ENCODE measurements at regions not wholly inside any gene's neighbourhood (a gene's known extent, or its start where the extent isn't known, plus 50 kb on each side); places are given as distances from the start of the nearest gene placed in this dataset.
"Not testable (repeated sequence)": the region's sequence is repeated elsewhere in the genome, so short reads cannot be mapped to it uniquely, and the experiment has no call there.

DNA sequence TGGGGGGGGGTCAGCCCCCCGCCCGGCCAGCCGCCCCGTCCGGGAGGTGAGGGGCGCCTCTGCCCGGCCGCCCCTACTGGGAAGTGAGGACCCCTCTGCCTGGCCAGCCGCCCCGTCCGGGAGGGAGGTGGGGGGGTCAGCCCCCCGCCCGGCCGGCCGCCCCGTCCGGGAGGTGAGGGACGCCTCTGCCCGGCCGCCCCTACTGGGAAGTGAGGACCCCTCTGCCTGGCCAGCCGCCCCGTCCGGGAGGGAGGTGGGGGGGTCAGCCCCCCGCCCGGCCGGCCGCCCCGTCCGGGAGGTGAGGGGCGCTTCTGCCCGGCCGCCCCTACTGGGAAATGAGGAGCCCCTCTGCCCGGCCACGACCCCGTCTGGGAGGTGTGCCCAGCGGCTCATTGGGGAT is 210.7 kb upstream of the RPL34 start:
- DNase-seq: not testable (repeated sequence)

DNA sequence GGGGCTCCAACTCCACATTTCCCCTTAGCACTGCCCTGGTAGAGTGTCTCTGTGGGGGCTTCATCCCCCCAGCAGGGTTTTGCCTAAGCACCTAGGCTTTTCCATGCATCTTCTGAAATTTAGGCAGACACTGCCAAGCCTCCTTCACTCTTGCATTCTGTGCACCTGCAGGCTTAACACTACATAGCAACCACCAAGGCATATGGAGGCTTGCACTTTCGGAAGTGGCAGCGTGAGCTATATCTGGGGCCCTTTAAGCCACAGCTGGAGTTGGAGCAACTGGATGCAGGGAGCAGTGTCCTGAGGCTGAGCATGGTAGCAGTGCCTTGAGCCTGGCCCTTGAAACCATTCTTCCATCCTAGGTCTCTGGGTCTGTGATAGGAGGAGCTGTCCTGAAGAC is 214.8 kb upstream of the RPL34 start:
- DNase-seq: no peak

GRCh38 chr4:108400309-108400708 is 220.1 kb upstream of the RPL34 start:
- no peak for DNase-seq

GRCh38 chr4:108399610-108400265 is 220.6 kb upstream of the RPL34 start:
- no peak for DNase-seq

DNA sequence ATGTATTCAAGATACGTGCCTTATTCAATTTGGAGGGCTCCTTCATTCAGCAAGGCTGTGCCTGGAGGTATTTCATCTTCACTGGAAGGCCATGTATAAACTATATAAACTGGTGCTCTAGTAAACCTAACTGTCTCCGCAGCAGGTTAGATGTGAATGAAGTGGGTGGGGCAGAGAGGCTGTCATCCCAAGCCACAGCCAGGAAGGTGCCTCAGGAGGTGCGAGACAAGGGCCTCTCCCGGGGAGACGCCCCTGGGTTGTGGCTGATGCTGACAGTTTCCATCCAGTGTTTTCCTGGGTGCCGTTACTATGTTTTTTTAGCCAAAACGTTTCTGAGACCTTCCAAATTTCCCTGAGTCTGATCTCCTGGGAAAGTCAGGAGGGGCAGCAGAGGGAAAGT is 221.5 kb upstream of the RPL34 start:
- no peak for DNase-seq

DNA sequence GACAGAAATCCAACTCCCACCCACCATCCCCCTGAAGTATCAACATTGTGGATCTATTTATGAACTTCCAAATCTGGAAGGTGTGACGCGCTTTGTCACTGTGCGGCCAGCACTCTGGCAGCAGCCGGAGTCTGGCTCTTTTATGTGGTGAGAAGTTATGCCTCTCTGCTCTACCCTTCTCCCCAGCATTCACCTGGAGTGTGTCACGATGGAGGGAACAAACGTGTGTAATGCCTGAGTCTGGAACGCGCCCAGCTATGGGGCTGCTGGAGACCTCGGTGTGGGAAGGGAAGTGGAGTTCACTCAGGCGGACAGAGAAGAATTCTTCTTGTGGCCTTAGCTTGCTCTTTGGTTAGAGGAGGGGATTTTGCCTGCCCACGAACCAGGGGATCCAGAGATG is 222.1 kb upstream of the RPL34 start:
- peak in 1 of 58 donors; percentile 3 for DNase-seq

DNA sequence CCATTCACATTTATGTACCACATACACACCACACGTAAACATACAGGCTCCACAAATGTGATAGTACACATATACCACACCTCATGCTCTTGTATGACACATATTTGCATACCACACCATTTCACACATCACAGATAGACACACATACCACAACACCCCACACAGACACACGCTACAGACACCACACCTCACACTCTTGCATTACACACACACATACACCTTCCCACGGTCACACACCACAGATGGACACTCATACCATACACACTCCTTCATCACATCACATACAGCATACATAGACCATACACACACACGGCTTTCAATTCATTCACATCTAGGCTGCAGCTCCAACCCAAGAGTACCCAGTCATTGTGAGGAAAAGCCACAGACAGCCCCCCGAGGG is 222.5 kb upstream of the RPL34 start:
- no peak for DNase-seq

DNA sequence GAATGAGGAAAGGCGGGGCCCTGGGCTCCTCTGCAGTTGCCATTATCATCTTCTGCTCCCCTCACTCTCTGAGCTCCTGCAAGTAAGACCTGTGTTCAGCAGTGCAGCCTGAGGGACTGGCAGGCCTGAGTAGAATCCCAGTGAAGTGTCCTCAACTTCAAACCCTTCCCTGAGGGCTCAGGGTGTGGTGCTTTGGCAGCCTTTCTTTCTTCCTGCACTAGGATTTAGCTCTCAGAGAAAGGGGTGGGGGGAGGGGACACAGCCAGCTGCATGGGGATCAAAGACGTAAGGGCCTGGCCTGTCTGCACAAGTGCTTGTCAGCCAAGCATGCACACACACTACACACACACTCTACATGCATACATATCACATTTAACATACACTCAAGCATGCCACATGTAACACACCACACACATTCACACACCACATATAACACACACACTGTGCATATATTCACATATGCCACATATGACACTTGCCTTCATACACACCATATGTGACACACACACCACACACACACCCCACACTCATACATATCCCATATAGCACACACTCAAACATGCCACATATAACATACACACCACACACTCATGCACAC is 223.4 kb upstream of the RPL34 start:
- no peak for DNase-seq

GRCh38 chr4:108395786-108396185 is 224.6 kb upstream of the RPL34 start:
- no peak for DNase-seq

DNA sequence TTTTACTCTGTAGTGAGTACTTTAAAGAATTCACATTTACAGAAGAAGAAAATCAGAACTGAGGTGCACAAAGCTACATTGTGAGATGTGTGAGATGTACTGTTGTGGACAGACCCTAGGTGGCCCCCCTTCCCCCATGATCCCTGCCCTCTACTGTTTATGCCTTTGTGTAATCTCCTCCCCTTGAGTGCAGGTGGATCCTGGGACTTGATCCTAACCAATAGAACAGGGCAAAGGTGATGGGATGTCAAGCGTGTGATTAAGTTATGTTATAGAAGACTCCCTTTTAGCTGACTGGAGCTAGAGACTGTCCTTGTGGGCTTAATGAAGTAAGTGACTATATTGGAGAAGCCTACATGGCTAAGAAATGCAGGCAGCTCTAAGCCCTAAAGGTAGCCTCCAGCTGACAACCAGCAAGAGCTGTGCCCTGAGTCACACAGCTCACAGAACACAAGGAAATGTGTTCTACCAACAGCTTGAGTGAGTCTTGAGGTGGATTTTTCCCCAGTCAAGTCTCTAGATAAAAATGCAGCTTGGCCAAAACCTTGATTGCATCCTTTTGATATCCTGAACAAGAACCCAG is 225.2 kb upstream of the LEF1 start:
- DNase-seq: no peak

DNA sequence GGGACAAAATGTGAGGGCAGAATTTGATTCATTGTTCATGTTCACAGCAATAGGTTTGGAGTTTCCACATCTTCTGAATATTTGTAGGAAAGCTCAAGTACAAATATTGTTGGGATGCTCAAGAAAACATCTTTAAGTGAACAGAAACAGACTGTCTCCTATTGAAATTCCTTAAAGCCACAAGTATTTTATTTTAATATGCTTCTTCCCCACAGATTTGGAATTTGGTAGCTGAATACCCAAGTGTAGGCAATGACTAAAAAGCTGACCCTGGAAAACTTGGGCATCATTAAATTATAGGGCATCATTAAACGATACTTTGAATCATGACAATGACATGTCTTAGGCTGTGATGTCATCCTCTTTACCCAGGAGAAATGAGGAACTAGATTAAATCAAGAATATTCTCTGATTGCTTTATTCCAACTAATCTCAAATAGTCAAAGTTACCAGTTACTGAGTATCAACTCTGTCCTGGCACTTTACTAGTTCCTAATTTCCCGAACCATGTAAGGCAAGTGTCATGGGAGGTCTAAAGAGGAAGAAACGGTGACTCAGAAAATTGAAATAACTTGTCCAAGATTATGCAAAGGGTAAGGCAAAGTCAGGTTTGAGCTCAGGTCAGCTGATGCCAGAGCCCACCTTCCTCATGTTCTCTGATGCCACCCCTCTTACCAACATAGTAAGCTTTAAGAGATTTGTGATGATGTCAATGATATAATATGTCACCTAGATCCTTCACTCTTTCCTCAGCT is 223.1 kb upstream of the LEF1 start:
- no peak for DNase-seq

- DNase-seq: no peak
Measured at GRCh38 chr4:108385076-108385475, 216.3 kb upstream of the LEF1 start.

DNA sequence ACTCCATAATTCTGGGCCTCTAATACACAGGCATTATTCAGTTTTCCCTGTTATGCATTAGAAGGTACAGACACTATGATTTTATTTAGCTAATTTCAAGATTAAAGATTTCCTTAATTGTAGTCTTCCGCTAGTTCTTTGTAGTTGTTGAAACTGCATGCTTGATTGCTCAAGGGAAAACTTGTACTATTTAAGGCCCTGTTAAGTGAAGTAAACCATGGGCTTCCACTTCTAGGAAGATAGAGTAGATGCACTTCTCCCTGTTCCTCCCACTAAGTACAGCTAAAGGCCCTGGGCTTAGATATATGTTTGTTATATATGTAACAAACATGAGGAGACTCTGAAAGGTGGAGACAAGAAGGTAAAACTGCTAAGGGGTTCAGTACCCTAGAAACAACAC is 215.8 kb upstream of the LEF1 start:
- no peak for DNase-seq

GRCh38 chr4:108383157-108383556 is 214.4 kb upstream of the LEF1 start:
- DNase-seq: no peak

DNA sequence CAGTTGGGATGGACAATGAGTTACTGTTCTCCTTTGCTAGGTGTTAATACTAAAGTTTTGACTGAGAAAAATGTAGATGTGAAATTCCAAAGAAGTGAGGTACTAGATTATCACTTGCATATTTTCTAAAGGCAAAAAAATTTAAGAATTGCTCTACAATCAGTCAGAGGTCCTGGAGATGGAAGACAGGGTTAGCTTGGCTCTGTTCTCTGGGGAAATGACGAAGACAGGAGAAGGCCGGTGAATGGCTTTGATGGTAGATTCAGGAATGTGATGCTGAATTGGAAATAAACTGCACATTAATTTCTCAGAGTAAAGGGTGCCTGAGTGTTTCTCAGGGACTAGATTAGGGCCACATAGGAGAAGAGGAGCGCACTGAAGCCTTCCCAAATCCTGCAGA is 214.0 kb upstream of the LEF1 start:
- DNase-seq: no peak

- DNase-seq: no peak
Measured at GRCh38 chr4:108378164-108378563, 209.4 kb upstream of the LEF1 start.

GRCh38 chr4:108377021-108377420 is 208.3 kb upstream of the LEF1 start:
- DNase-seq: no peak

DNA sequence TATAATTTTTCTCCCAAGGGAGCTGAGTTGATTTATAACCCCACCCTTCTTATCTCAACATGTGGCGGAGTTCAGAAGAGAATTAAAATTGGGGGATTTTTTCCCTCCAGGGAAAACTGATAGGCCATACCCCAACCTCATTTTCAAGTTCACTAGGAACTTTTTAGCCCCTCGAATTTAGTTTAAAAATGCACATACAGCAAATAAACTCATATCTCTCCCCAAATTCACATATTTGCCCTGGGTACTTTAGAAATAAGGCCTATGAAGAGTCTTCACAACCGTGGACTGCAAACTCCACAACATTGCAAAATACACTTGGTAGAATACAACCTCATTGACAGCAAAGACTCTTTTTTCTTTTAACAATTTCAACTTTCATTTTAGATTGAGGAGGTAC is 206.7 kb upstream of the LEF1 start:
- DNase-seq: no peak

DNA sequence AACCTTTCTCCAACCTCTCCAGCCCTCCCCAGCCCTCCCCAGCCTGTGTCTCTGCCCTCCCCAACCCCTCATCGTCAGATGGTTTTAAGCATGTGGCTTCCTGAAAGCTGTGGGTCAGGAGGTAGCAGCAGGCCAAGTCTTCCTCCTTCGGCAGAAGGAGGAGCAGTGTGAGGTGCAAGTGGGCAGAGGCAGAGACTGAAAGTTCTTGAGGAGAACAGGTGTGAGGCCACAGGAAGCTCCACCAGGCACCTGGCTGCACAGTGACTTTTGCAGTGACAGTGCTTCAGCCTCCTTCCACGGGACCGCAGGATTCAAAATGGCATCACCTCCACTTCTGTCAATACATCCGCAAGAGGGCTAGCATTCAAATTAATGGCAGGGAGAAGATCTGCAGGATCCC is 203.9 kb upstream of the LEF1 start:
- no peak for DNase-seq

GRCh38 chr4:108371282-108371681 is 202.6 kb upstream of the LEF1 start:
- no peak for DNase-seq

DNA sequence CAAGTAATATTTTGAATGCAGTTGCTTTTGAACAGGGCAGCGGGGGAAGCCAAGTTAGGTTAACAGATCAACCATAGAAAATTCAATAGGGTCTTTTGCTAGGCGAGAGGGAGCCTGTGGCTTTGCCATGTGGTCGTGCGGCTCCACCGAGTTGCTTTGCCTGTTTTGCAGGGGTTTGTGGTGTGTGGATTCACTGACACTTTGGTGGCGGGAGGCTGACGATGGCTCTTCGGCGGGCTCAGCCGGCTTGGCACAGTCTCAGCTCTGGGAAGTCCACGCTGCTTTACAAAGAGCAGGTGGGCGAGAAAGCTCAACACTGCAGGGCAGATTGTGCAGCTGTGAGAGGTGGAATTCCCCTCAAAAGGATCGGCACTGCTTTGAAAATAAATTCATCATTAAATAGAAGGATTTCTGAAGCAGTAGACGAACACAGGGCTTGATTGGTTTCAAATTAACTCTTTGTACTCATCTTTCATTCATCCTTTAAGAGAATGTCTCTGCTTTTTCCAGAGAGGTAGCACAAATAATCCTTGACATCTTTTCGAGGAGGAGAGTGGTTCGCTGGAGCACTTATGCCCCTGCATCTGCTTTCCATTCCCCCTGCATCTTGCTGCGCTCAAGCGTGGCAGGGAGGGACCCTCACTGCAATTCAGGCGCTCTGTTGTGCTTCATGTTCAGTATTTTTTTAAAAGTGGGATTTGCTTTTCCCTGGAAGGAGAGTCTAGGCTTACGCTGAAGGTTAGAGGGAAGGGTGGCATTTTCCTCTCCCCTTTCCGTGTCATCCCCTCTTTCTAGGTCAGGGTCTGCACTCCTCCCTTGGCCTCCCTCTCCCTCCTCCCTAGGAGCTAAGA is 201.8 kb upstream of the LEF1 start:
- DNase-seq: peak in 1 of 58 donors; percentile 6

Measured in anterior cingulate cortex (tissue), 58 donors.